Thyroid gland (tissue), 4 donors: ENCODE measurements at regions not wholly inside any gene's neighbourhood (a gene's known extent, or its start where the extent isn't known, plus 50 kb on each side); places are given as distances from the start of the nearest gene placed in this dataset.

Experiments used
- CTCF ChIP-seq, 6 experiments: fragments of 200-600 bp in 3 of 6; fragments of 450-650 bp in 3 of 6; sonication (generic) in 3 of 6; IDR thresholded peaks; one replicate each; pipeline ENCODE4 v1.5.1; 2016 to 2019; ENCODE audit warnings: antibody characterized with exemption in 6 of 6, mild to moderate bottlenecking in 2 of 6, inconsistent platforms in 1 of 6, moderate library complexity in 1 of 6
- POLR2A ChIP-seq, 2 donors: fragments of 450-650 bp; IDR thresholded peaks; one replicate each; pipeline ENCODE4 v1.6.1; 2017; ENCODE audit warnings: antibody characterized with exemption in 2 of 2, mild to moderate bottlenecking in 2 of 2, moderate library complexity in 1 of 2

- TF ChIP-seq CTCF (IDR thresholded peaks at IDR 0.05) (no peak), POLR2A (IDR thresholded peaks at IDR 0.05) (no peak)
These were observed 335.4 kb downstream of the LRIG3 start for GRCh38 chr12:58584880-58585279.
